Uterus (tissue), 3 donors: ENCODE measurements at regions not wholly inside any gene's neighbourhood (a gene's known extent, or its start where the extent isn't known, plus 50 kb on each side); places are given as distances from the start of the nearest gene placed in this dataset.

Experiments used
- DNase-seq, 2 donors: peaks; one replicate each; pipeline ENCODE4 v3.0.0-alpha.2; 2019 to 2020
- H3K27ac ChIP-seq, 2 donors: fragments of 200-600 bp; sonication (generic); 1 replicate in 1 of 2; 2 replicates in 1 of 2; pipeline ENCODE4 v1.5.1; 2016 to 2018
- H3K27me3 ChIP-seq, 2 donors: fragments of 200-600 bp; sonication (generic); one replicate each; pipeline ENCODE4 v1.5.1; 2018 to 2019; ENCODE audit warnings: control low read depth in 1 of 2
- H3K36me3 ChIP-seq, 2 donors: fragments of 200-600 bp; sonication (generic); one replicate each; pipeline ENCODE4 v1.5.1; 2019; ENCODE audit warnings: control low read depth in 1 of 2
- H3K4me1 ChIP-seq, 2 donors: fragments of 200-600 bp; sonication (generic); one replicate each; pipeline ENCODE4 v1.5.1; 2018 to 2019; ENCODE audit warnings: control low read depth in 1 of 2
- H3K4me3 ChIP-seq, 2 donors: fragments of 200-600 bp; sonication (generic); 1 replicate in 1 of 2; 2 replicates in 1 of 2; pipeline ENCODE4 v1.5.1; 2018 to 2019; ENCODE audit warnings: mild to moderate bottlenecking in 1 of 2
- H3K9me3 ChIP-seq, 2 donors: fragments of 200-600 bp; sonication (generic); one replicate each; pipeline ENCODE4 v1.5.1; 2019; ENCODE audit warnings: control low read depth in 1 of 2
- CTCF ChIP-seq, 4 experiments: fragments of 200-600 bp in 2 of 4; fragments of 450-650 bp in 2 of 4; sonication (generic) in 2 of 4; IDR thresholded peaks; one replicate each; pipeline ENCODE4 v1.5.1; 2016 to 2019; ENCODE audit warnings: antibody characterized with exemption in 4 of 4, mild to moderate bottlenecking in 2 of 4, moderate library complexity in 1 of 4
- POLR2A ChIP-seq, 2 donors: fragments of 450-650 bp; IDR thresholded peaks; one replicate each; pipeline ENCODE4 v1.6.1; 2016; ENCODE audit warnings: antibody characterized with exemption in 2 of 2, mild to moderate bottlenecking in 1 of 2, moderate library complexity in 1 of 2
- intact Hi-C: fragments of 100-400 bp; cut with DNase I; formaldehyde crosslinking; loops from one replicate; pipeline ENCODE4 v1.15.1; 2023; ENCODE audit warnings: low total_unique reads
- donor health status: DM: yes; HTN: yes; CAD: no.

- no peaks in the 10 kb centered on the region for H3K27me3 ChIP-seq
- H3K36me3 ChIP-seq = no peaks in the 10 kb centered on the region
- TF ChIP-seq CTCF (IDR thresholded peaks at IDR 0.05) (no peak), POLR2A (IDR thresholded peaks at IDR 0.05) (no peak)
- no peak overlapping the region for H3K4me3 ChIP-seq
- intact Hi-C loops = no loop called here
- peaks cover 0 to 9% of the 10 kb centered on the region in 2 donors for H3K9me3 ChIP-seq
- DNase-seq = no peak
- H3K27ac ChIP-seq = peak overlapping the region; percentile 2 to 51
- peaks cover 0 to 6% of the 10 kb centered on the region in 2 donors for H3K4me1 ChIP-seq
Measured at GRCh38 chr10:28946479-28946878, 269.2 kb downstream of the BAMBI start.

- Histone ChIP-seq H3K9me3 (peaks cover 0 to 9% of the 10 kb centered on the region in 2 donors), H3K27ac (peak overlapping the region; percentile 2 to 51)
- TF ChIP-seq CTCF (IDR thresholded peaks at IDR 0.05) (no peak), POLR2A (IDR thresholded peaks at IDR 0.05) (no peak)
Measured at GRCh38 chr10:28947171-28947570, 269.9 kb downstream of the BAMBI start.

GRCh38 chr10:28948046-28948445, 270.7 kb downstream of the BAMBI start:
- H3K4me3 ChIP-seq = no peak overlapping the region

More at GRCh38 chr10:28947171-28947570, 269.9 kb downstream of the BAMBI start:
- H3K27me3 ChIP-seq = no peaks in the 10 kb centered on the region
- DNase-seq = peak; percentile 21 to 28
- no peaks in the 10 kb centered on the region for H3K36me3 ChIP-seq
- no peak overlapping the region for H3K4me3 ChIP-seq
- intact Hi-C loops = no loop called here
- H3K4me1 ChIP-seq = peaks cover 0 to 6% of the 10 kb centered on the region in 2 donors

GRCh38 chr10:28949005-28950004, 272.0 kb downstream of the BAMBI start:
- no peaks in the 10 kb centered on the region for H3K36me3 ChIP-seq
- TF ChIP-seq CTCF (IDR thresholded peaks at IDR 0.05) (no peak), POLR2A (IDR thresholded peaks at IDR 0.05) (no peak)
- DNase-seq = no peak
- H3K4me3 ChIP-seq = no peak overlapping the region
- intact Hi-C loops = no loop called here
- peaks cover 0 to 9% of the 10 kb centered on the region in 2 donors for H3K9me3 ChIP-seq
- H3K4me1 ChIP-seq = peaks cover 0 to 6% of the 10 kb centered on the region in 2 donors
- no peaks in the 10 kb centered on the region for H3K27me3 ChIP-seq
- H3K27ac ChIP-seq = no peak overlapping the region

More at GRCh38 chr10:28948046-28948445, 270.7 kb downstream of the BAMBI start:
- H3K27ac ChIP-seq = no peak overlapping the region
- peaks cover 0 to 6% of the 10 kb centered on the region in 2 donors for H3K4me1 ChIP-seq
- DNase-seq = no peak
- no peaks in the 10 kb centered on the region for H3K36me3 ChIP-seq
- no peaks in the 10 kb centered on the region for H3K27me3 ChIP-seq
- H3K9me3 ChIP-seq = peaks cover 0 to 9% of the 10 kb centered on the region in 2 donors
- TF ChIP-seq POLR2A (IDR thresholded peaks at IDR 0.05) = no peak
- TF ChIP-seq CTCF (IDR thresholded peaks at IDR 0.05) = no peak
- intact Hi-C loops = no loop called here

GRCh38 chr10:28951484-28951883, 274.2 kb downstream of the BAMBI start:
- Histone ChIP-seq H3K9me3 (no peaks in the 10 kb centered on the region), H3K27ac (no peak overlapping the region), H3K27me3 (no peaks in the 10 kb centered on the region), H3K36me3 (no peaks in the 10 kb centered on the region), H3K4me3 (no peak overlapping the region), H3K4me1 (peaks cover 0 to 5% of the 10 kb centered on the region in 2 donors)
- intact Hi-C loops = no loop called here
- DNase-seq = no peak
- TF ChIP-seq POLR2A (IDR thresholded peaks at IDR 0.05) (no peak), CTCF (IDR thresholded peaks at IDR 0.05) (no peak)
